ENCODE measurements at regions not wholly inside any gene's neighbourhood (a gene's known extent, or its start where the extent isn't known, plus 50 kb on each side); places are given as distances from the start of the nearest gene placed in this dataset.

DNA sequence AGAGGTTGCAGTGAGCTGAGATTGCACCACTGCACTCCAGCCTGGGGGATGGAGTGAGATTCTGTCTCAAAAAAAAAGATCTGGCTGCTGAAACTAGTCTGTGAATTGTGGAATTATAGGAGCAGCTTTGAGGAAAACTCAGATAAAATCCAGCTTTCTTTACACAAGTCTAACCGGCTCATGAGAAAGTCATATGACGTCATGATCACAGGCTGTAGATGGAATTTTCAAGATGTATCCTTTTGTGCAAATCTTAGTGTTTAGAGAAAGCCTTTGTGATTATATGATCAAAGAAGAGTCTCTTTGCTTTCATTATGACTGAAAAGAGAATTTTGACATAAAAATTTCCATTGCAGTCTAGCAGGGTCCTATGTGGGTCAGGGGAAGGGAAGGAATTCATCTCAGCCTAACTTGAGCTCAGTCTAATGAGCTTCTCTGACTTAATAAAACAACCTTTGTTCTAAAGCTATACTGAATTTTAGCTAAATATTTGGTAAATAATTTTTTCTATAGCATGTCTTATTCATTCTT, 90.2 kb upstream of the NCK2 start:
- TF ChIP-seq, protein P1, sequence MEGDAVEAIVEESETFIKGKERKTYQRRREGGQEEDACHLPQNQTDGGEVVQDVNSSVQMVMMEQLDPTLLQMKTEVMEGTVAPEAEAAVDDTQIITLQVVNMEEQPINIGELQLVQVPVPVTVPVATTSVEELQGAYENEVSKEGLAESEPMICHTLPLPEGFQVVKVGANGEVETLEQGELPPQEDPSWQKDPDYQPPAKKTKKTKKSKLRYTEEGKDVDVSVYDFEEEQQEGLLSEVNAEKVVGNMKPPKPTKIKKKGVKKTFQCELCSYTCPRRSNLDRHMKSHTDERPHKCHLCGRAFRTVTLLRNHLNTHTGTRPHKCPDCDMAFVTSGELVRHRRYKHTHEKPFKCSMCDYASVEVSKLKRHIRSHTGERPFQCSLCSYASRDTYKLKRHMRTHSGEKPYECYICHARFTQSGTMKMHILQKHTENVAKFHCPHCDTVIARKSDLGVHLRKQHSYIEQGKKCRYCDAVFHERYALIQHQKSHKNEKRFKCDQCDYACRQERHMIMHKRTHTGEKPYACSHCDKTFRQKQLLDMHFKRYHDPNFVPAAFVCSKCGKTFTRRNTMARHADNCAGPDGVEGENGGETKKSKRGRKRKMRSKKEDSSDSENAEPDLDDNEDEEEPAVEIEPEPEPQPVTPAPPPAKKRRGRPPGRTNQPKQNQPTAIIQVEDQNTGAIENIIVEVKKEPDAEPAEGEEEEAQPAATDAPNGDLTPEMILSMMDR (IDR thresholded peaks at IDR 0.05) = no peak
- TF ChIP-seq EZH2 (IDR thresholded peaks at IDR 0.05; ENCODE audit: borderline replicate concordance, insufficient read depth, low read depth, low read length, poor library complexity, severe bottlenecking) = no peak
